PFSK-1 (cell line): ENCODE measurements at regions not wholly inside any gene's neighbourhood (a gene's known extent, or its start where the extent isn't known, plus 50 kb on each side); places are given as distances from the start of the nearest gene placed in this dataset.

Source experiments
- FOXP2 ChIP-seq: optimal IDR thresholded peaks from 2 replicates; pipeline ENCODE3; 2011; ENCODE audit warnings: borderline replicate concordance, control low read depth, inconsistent platforms; ENCODE audit not compliant: insufficient read depth; ENCODE audit errors: extremely low read length, extremely low read depth
- POLR2AphosphoS5 ChIP-seq: IDR thresholded peaks from 2 replicates; pipeline ENCODE4 v1.6.1; 2012; ENCODE audit warnings: low read depth, mild to moderate bottlenecking, control low read depth, low read length, moderate library complexity
- TAF1 ChIP-seq: IDR thresholded peaks from 2 replicates; pipeline ENCODE4 v1.6.1; 2012; ENCODE audit warnings: low read length, control low read depth, borderline replicate concordance; ENCODE audit not compliant: insufficient read depth

DNA sequence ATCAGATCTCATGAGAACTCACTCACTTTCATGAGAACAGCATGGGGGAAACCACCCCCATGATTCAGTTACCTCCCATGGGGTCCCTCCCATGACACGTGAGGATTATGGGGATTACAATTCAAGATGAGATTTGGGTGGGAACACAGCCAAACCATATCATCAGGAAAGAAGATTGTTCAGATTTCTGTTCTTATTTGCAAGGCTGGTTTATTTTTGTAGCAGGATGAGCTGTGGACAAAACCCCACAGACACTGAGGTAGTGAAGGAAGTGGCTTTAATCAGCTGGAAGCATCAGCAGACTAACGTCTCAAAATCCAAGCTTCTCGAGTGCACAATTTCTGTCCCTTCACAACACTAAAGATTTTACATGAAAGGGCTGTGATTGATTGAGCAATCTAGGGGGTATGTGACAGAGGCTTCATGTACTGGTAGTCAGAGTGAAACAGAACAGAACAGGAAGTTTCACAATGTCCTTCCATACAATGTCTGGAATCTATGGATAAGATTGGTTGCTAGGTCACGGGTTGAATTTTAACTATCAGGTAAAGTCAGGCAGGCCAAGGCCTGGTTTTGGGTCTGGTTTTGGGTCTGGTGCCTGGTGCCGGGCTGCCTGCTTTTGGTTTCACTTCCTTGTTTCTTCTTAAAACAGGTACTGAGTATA lies 91.3 kb upstream of the ZNF366 start:
- no peak for TF ChIP-seq TAF1
- TF ChIP-seq POLR2AphosphoS5, result no peak
- no peak for TF ChIP-seq FOXP2
